HepG2 (cell line): ENCODE measurements at regions not wholly inside any gene's neighbourhood (a gene's known extent, or its start where the extent isn't known, plus 50 kb on each side); places are given as distances from the start of the nearest gene placed in this dataset.

Experiments
- ATAC-seq: fragments of 200-7000 bp; cut with Tn5 transposase; 3 replicates; pipeline ENCODE4 v1.9.1; 2020; ENCODE audit warnings: mild to moderate bottlenecking, moderate library complexity
- BruUV-seq: library from RNA; stranded (reverse); fragments of 400-500 nt; replicated peaks from 2 replicates; lab custom pipeline; 2021; lab: Mats Ljungman, UMichigan
- CTCF ChIA-PET: fragments of 300-600 bp; formaldehyde crosslinking; extraction: SDS; loops from one replicate; lab custom pipeline; 2021; ENCODE audit warnings: low total read pairs, inconsistent platforms, low intra/inter-chr PET ratio; lab: Yijun Ruan, JAX
- POLR2A ChIA-PET: fragments of 350-600 bp; sonication (Branson Sonifier 250); formaldehyde crosslinking; loops from one replicate; lab custom pipeline; 2020; ENCODE audit warnings: antibody characterized with exemption, inconsistent platforms; lab: Yijun Ruan, JAX
- DNase-seq: peaks from one replicate; pipeline ENCODE4 v3.0.0-alpha.2; 2015; ENCODE audit warnings: low spot score
- FAIRE-seq: peaks from 3 replicates; lab custom pipeline; 2011; peaks lifted over from hg19 to GRCh38; lab: Jason Lieb, UNC
- H2AFZ ChIP-seq: one replicate; pipeline ENCODE4 v1.6.1; 2011; ENCODE audit warnings: low read length, inconsistent platforms
- H3K27ac ChIP-seq: fragments of 300-600 bp; 3 replicates; pipeline ENCODE4 v1.8.0; 2011; ENCODE audit warnings: mixed run types, mild to moderate bottlenecking, mixed read lengths, low read length, inconsistent platforms; ENCODE audit not compliant: insufficient read depth; ENCODE audit errors: extremely low read length
- H3K27me3 ChIP-seq, 2 experiments: fragments of 200-600 bp in 1 of 2; 2 replicates in 1 of 2; 3 replicates in 1 of 2; pipeline versions ENCODE4 v1.6.0 to v1.8.0; 2011; ENCODE audit warnings: low read length in 2 of 2, mild to moderate bottlenecking in 2 of 2, moderate library complexity in 2 of 2, inconsistent platforms in 1 of 2; ENCODE audit not compliant: insufficient read depth in 2 of 2, control insufficient read depth in 1 of 2
- H3K36me3 ChIP-seq, 2 experiments: fragments of 200-600 bp in 1 of 2; replicated peaks in 1 of 2; 2 replicates in 1 of 2; 3 replicates in 1 of 2; pipeline versions ENCODE4 v1.5.1 to v1.8.0; 2011; ENCODE audit warnings: low read length in 2 of 2, inconsistent platforms in 1 of 2; ENCODE audit not compliant: insufficient read depth in 2 of 2, control insufficient read depth in 1 of 2
- H3K4me1 ChIP-seq: 2 replicates; pipeline ENCODE4 v1.5.1; 2012; ENCODE audit warnings: low read length, inconsistent platforms; ENCODE audit not compliant: insufficient read depth
- H3K4me2 ChIP-seq: 2 replicates; pipeline ENCODE4 v1.6.0; 2011; ENCODE audit warnings: low read depth, low read length, inconsistent platforms
- H3K4me3 ChIP-seq, 3 experiments: fragments of 200-600 bp in 1 of 3; sonication (generic), shearing (Covaris generic) in 1 of 3; replicated peaks in 1 of 3; 2 replicates each; pipeline ENCODE4 v1.5.1; 2011 to 2016; ENCODE audit warnings: low read length in 3 of 3, inconsistent platforms in 2 of 3, low read depth in 2 of 3, mild to moderate bottlenecking in 2 of 3, control low read depth in 1 of 3, mixed read lengths in 1 of 3; ENCODE audit not compliant: insufficient read depth in 1 of 3
- H3K79me2 ChIP-seq: one replicate; pipeline ENCODE4 v1.6.1; 2011; ENCODE audit warnings: low read length, inconsistent platforms; ENCODE audit not compliant: insufficient read depth
- H3K9ac ChIP-seq: 2 replicates; pipeline ENCODE4 v1.6.0; 2011; ENCODE audit warnings: mild to moderate bottlenecking, low read depth, low read length, inconsistent platforms; ENCODE audit not compliant: insufficient read depth
- H3K9me3 ChIP-seq: 2 replicates; pipeline ENCODE4 v1.5.1; 2012; ENCODE audit warnings: mild to moderate bottlenecking, low read length
- H4K20me1 ChIP-seq: 2 replicates; pipeline ENCODE4 v1.6.0; 2011; ENCODE audit warnings: inconsistent platforms, mild to moderate bottlenecking, low read length, moderate library complexity; ENCODE audit not compliant: insufficient read depth
- MAFF ChIP-seq: IDR thresholded peaks from 2 replicates; pipeline ENCODE4 v1.6.1; 2011; ENCODE audit warnings: low read depth, low read length, improper control_type of control experiment
- MAFK ChIP-seq, 2 experiments: IDR thresholded peaks in 1 of 2; conservative IDR thresholded peaks in 1 of 2; 2 replicates each; pipeline ENCODE4 v1.6.1; 2011; ENCODE audit warnings: improper control_type of control experiment in 2 of 2, low read length in 2 of 2
- MLLT10 ChIP-seq: sonication (generic); formaldehyde crosslinking; IDR thresholded peaks from 2 replicates; pipeline ENCODE4 v1.4.0; 2020; ENCODE audit warnings: missing genetic modification reagents
- PHF5A ChIP-seq: IDR thresholded peaks from one replicate; pipeline ENCODE4 v1.6.1; 2018; ENCODE audit warnings: low read depth, missing genetic modification reagents; ENCODE audit not compliant: unreplicated experiment
- SIN3B ChIP-seq: fragments of 150-350 bp; IDR thresholded peaks from 2 replicates; pipeline ENCODE4 v1.6.1; 2014; ENCODE audit warnings: low read length
- SP4 ChIP-seq: sonication (generic); formaldehyde crosslinking; IDR thresholded peaks from 2 replicates; pipeline ENCODE4 v1.8.1; 2023; ENCODE audit warnings: mild to moderate bottlenecking, missing genetic modification reagents
- ZFP90 ChIP-seq: sonication (generic); formaldehyde crosslinking; IDR thresholded peaks from 2 replicates; pipeline ENCODE4 v1.8.0; 2022; ENCODE audit warnings: missing genetic modification reagents, mild to moderate bottlenecking, inconsistent platforms, borderline replicate concordance
- WGBS: methylation state at CpG from one replicate; pipeline ENCODE4 v1.1.6; 2017; ENCODE audit warnings: low lambda C conversion rate; 5-methylcytosine and 5-hydroxymethylcytosine counted together
- in situ Hi-C: cut with HindIII; loops from 2 replicates; pipeline ENCODE4 v1.10.0; 2017; ENCODE audit warnings: low pct_unique_long_range_greater_than_20kb; ENCODE audit not compliant: extremely low pct_ligation_motif_present
- intact Hi-C: fragments of 100-400 bp; cut with micrococcal nuclease; formaldehyde crosslinking; loops from one replicate; pipeline ENCODE4 v1.10.0; 2022; ENCODE audit not compliant: unreplicated experiment
- TF ChIP-seq, protein P1 (sequence below): sonication (generic); formaldehyde crosslinking; IDR thresholded peaks from 2 replicates; pipeline ENCODE4 v1.4.0; 2020; ENCODE audit warnings: missing genetic modification reagents
- TF ChIP-seq, protein P2 (sequence below): sonication (generic); formaldehyde crosslinking; IDR thresholded peaks from 2 replicates; pipeline ENCODE4 v1.9.0; 2021; ENCODE audit warnings: missing genetic modification reagents, borderline replicate concordance
- TF ChIP-seq, protein P3 (sequence below): sonication (generic); formaldehyde crosslinking; IDR thresholded peaks from 2 replicates; pipeline ENCODE4 v1.8.0; 2022; ENCODE audit warnings: mild to moderate bottlenecking, missing genetic modification reagents; ENCODE audit not compliant: insufficient replicate concordance
- TF ChIP-seq, protein P4 (sequence below), 2 experiments: sonication (generic) in 1 of 2; formaldehyde crosslinking in 1 of 2; IDR thresholded peaks; 2 replicates each; pipeline versions ENCODE4 v1.4.0 to v1.6.1; 2018 to 2020; ENCODE audit warnings: missing genetic modification reagents in 2 of 2, borderline replicate concordance in 1 of 2, low read depth in 1 of 2, mild to moderate bottlenecking in 1 of 2, missing biosample characterization in 1 of 2

DNA sequence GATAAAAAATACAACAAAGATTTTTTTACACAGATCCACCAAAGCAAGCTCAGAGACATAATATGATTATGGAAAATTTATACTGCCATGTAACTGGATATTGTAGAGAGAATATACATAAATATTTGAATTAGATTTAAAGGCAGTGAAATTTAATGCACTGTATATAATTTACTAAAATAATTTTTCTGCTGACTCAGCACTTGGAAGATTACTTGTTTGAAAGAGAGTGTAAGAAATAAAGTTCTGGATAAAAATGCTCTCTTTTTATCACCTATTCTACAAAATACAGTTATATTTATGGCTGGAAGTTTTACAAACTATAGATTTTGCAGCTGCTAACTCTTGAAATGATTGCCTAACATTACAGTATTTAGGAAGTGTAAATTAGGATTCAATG, 628.3 kb upstream of the CHORDC1 start:
- CTCF ChIA-PET: no interaction called here
- ATAC-seq (no peak), FAIRE-seq (no peak), DNase-seq (no peak)
- in situ Hi-C loops (no loop called here), intact Hi-C loops (no loop called here)
- Histone ChIP-seq H3K36me3 (no peaks in the 10 kb centered on the region), H3K4me2 (no peak overlapping the region), H3K9ac (no peak overlapping the region), H3K9me3 (no peaks in the 10 kb centered on the region), H3K4me3 (no peak overlapping the region), H3K4me1 (no peaks in the 10 kb centered on the region), H3K27ac (no peak overlapping the region), H3K79me2 (no peaks in the 10 kb centered on the region), H2AFZ (no peak overlapping the region), H3K27me3 (no peaks in the 10 kb centered on the region), H4K20me1 (no peaks in the 10 kb centered on the region)
- POLR2A ChIA-PET: no interaction called here
- BruUV-seq: no TSS peak
- TF ChIP-seq MAFF (peak; percentile 99), MAFK (conservative IDR thresholded peaks at IDR 0.05 in 1 of 2, IDR thresholded peaks at IDR 0.05 in 1 of 2; ENCODE audit: low read length in 2 of 2) (peak; percentile 97 to 100)
- TF ChIP-seq, protein P1, sequence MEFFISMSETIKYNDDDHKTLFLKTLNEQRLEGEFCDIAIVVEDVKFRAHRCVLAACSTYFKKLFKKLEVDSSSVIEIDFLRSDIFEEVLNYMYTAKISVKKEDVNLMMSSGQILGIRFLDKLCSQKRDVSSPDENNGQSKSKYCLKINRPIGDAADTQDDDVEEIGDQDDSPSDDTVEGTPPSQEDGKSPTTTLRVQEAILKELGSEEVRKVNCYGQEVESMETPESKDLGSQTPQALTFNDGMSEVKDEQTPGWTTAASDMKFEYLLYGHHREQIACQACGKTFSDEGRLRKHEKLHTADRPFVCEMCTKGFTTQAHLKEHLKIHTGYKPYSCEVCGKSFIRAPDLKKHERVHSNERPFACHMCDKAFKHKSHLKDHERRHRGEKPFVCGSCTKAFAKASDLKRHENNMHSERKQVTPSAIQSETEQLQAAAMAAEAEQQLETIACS (CRISPR knock-in tag): no peak
- TF ChIP-seq, protein P2, sequence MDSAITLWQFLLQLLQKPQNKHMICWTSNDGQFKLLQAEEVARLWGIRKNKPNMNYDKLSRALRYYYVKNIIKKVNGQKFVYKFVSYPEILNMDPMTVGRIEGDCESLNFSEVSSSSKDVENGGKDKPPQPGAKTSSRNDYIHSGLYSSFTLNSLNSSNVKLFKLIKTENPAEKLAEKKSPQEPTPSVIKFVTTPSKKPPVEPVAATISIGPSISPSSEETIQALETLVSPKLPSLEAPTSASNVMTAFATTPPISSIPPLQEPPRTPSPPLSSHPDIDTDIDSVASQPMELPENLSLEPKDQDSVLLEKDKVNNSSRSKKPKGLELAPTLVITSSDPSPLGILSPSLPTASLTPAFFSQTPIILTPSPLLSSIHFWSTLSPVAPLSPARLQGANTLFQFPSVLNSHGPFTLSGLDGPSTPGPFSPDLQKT: no peak

DNA sequence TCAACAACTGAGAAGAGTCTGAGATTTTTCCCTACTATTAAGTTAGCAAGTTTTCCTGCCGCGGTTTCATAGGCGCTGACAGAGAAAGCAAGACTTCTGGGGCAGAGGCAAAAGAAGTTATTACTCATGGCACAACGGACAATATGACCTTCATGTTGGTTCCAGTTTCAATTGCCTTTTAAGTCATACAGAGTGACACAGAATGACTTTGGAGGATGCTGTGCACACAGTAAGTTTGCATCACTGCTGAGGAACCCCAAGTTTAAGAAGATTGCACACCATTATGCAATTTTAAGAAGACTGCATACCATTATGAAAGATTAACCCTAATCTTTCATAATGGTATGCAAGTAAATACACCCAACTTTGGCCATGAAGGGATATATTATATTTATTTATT, 626.5 kb upstream of the CHORDC1 start:
- Histone ChIP-seq H3K36me3 (no peaks in the 10 kb centered on the region), H4K20me1 (no peaks in the 10 kb centered on the region), H3K4me1 (no peaks in the 10 kb centered on the region), H3K27me3 (no peaks in the 10 kb centered on the region), H3K27ac (no peak overlapping the region), H3K79me2 (no peaks in the 10 kb centered on the region), H2AFZ (no peak overlapping the region), H3K9me3 (no peaks in the 10 kb centered on the region), H3K9ac (no peak overlapping the region), H3K4me3 (no peak overlapping the region), H3K4me2 (no peak overlapping the region)
- ChIA-PET CTCF (no interaction called here), POLR2A (no interaction called here)
- FAIRE-seq (no peak), DNase-seq (no peak), ATAC-seq (no peak)
- no TSS peak for BruUV-seq
- intact Hi-C loops: no loop called here
- in situ Hi-C loops: no loop called here
- 29% methylated on average over 4 of the region's 4 CpGs for WGBS
- TF ChIP-seq SIN3B (no peak), ZFP90 (CRISPR knock-in tag) (no peak), MLLT10 (CRISPR knock-in tag) (no peak), PHF5A (no peak), SP4 (CRISPR knock-in tag) (no peak)
- TF ChIP-seq, protein P3, sequence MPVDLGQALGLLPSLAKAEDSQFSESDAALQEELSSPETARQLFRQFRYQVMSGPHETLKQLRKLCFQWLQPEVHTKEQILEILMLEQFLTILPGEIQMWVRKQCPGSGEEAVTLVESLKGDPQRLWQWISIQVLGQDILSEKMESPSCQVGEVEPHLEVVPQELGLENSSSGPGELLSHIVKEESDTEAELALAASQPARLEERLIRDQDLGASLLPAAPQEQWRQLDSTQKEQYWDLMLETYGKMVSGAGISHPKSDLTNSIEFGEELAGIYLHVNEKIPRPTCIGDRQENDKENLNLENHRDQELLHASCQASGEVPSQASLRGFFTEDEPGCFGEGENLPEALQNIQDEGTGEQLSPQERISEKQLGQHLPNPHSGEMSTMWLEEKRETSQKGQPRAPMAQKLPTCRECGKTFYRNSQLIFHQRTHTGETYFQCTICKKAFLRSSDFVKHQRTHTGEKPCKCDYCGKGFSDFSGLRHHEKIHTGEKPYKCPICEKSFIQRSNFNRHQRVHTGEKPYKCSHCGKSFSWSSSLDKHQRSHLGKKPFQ (CRISPR knock-in tag): no peak
- TF ChIP-seq, protein P4, sequence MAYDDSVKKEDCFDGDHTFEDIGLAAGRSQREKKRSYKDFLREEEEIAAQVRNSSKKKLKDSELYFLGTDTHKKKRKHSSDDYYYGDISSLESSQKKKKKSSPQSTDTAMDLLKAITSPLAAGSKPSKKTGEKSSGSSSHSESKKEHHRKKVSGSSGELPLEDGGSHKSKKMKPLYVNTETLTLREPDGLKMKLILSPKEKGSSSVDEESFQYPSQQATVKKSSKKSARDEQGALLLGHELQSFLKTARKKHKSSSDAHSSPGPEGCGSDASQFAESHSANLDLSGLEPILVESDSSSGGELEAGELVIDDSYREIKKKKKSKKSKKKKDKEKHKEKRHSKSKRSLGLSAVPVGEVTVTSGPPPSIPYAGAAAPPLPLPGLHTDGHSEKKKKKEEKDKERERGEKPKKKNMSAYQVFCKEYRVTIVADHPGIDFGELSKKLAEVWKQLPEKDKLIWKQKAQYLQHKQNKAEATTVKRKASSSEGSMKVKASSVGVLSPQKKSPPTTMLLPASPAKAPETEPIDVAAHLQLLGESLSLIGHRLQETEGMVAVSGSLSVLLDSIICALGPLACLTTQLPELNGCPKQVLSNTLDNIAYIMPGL (CRISPR knock-in tag; IDR thresholded peaks at IDR 0.05; ENCODE audit: borderline replicate concordance in 1 of 2, low read depth in 1 of 2): no peak
